T-helper 17 cell (primary cell): ENCODE measurements at regions not wholly inside any gene's neighbourhood (a gene's known extent, or its start where the extent isn't known, plus 50 kb on each side); places are given as distances from the start of the nearest gene placed in this dataset.

Source experiments
- ATAC-seq: fragments of 150-1000 bp; cut with Tn5 transposase; 2 replicates; pipeline ENCODE4 v1.10.0; 2021; ENCODE audit warnings: mild to moderate bottlenecking, moderate library complexity
- DNase-seq, 3 donors: peaks; one replicate each; pipeline versions ENCODE4 v3.0.0 to v3.0.0-alpha.2; 2020 to 2021
- H3K9me3 ChIP-seq: one replicate; pipeline ENCODE4 v1.7.0; 2013; ENCODE audit warnings: low read length, mild to moderate bottlenecking; ENCODE audit not compliant: control insufficient read depth, poor library complexity, severe bottlenecking
- H3K27ac Mint-ChIP-seq: one replicate; pipeline ENCODE4 v1.8.0; 2022; ENCODE audit warnings: mild to moderate bottlenecking, moderate library complexity, mixed read lengths
- H3K27me3 Mint-ChIP-seq: one replicate; pipeline ENCODE4 v1.8.0; 2022; ENCODE audit warnings: mixed read lengths
- H3K36me3 Mint-ChIP-seq: one replicate; pipeline ENCODE4 v1.8.0; 2022; ENCODE audit warnings: low read depth, mixed read lengths
- H3K4me1 Mint-ChIP-seq: one replicate; pipeline ENCODE4 v1.8.0; 2022; ENCODE audit warnings: mild to moderate bottlenecking, mixed read lengths
- H3K4me3 Mint-ChIP-seq: one replicate; pipeline ENCODE4 v1.8.0; 2022; ENCODE audit warnings: mild to moderate bottlenecking, moderate library complexity, mixed read lengths

- Mint-ChIP-seq H3K27me3 (no peaks in the 10 kb centered on the region), H3K27ac (no peak overlapping the region), H3K36me3 (no peaks in the 10 kb centered on the region), H3K4me1 (no peaks in the 10 kb centered on the region), H3K4me3 (no peak overlapping the region)
- ATAC-seq (no peak), DNase-seq (no peak)
- no peaks in the 10 kb centered on the region for H3K9me3 ChIP-seq
Observed at GRCh38 chr10:54906940-54907339, 105.9 kb upstream of the PCDH15 start.

- no peaks in the 10 kb centered on the region for H3K9me3 ChIP-seq
- ATAC-seq (no peak), DNase-seq (no peak)
- no peak overlapping the region for H3K4me3 Mint-ChIP-seq
- no peaks in the 10 kb centered on the region for H3K4me1 Mint-ChIP-seq
- no peaks in the 10 kb centered on the region for H3K27me3 Mint-ChIP-seq
- no peak overlapping the region for H3K27ac Mint-ChIP-seq
- H3K36me3 Mint-ChIP-seq = no peaks in the 10 kb centered on the region
Observed at GRCh38 chr10:54905578-54906192, 104.7 kb upstream of the PCDH15 start.

GRCh38 chr10:54904833-54905232 lies 103.8 kb upstream of the PCDH15 start:
- H3K36me3 Mint-ChIP-seq = no peaks in the 10 kb centered on the region
- no peaks in the 10 kb centered on the region for H3K27me3 Mint-ChIP-seq
- no peak for ATAC-seq
- no peaks in the 10 kb centered on the region for H3K9me3 ChIP-seq
- H3K4me3 Mint-ChIP-seq = no peak overlapping the region
- H3K4me1 Mint-ChIP-seq = no peaks in the 10 kb centered on the region
- no peak overlapping the region for H3K27ac Mint-ChIP-seq
- DNase-seq = no peak

GRCh38 chr10:54903745-54904144 lies 102.7 kb upstream of the PCDH15 start:
- no peaks in the 10 kb centered on the region for H3K4me1 Mint-ChIP-seq
- no peaks in the 10 kb centered on the region for H3K9me3 ChIP-seq

GRCh38 chr10:54900584-54900983 lies 99.6 kb upstream of the PCDH15 start:
- ATAC-seq (no peak), DNase-seq (no peak)
- no peaks in the 10 kb centered on the region for H3K9me3 ChIP-seq
- H3K36me3 Mint-ChIP-seq = no peaks in the 10 kb centered on the region
- H3K27me3 Mint-ChIP-seq = no peaks in the 10 kb centered on the region
- H3K4me1 Mint-ChIP-seq = no peaks in the 10 kb centered on the region
- no peak overlapping the region for H3K27ac Mint-ChIP-seq
- H3K4me3 Mint-ChIP-seq = no peak overlapping the region

More at GRCh38 chr10:54903745-54904144, 102.7 kb upstream of the PCDH15 start:
- ATAC-seq (no peak), DNase-seq (no peak)
- no peaks in the 10 kb centered on the region for H3K27me3 Mint-ChIP-seq
- H3K4me3 Mint-ChIP-seq = no peak overlapping the region
- H3K27ac Mint-ChIP-seq = no peak overlapping the region
- H3K36me3 Mint-ChIP-seq = no peaks in the 10 kb centered on the region

- H3K4me1 Mint-ChIP-seq = no peaks in the 10 kb centered on the region
- H3K4me3 Mint-ChIP-seq = no peak overlapping the region
- no peaks in the 10 kb centered on the region for H3K9me3 ChIP-seq
- H3K27me3 Mint-ChIP-seq = no peaks in the 10 kb centered on the region
- ATAC-seq = no peak
- H3K27ac Mint-ChIP-seq = no peak overlapping the region
- no peak for DNase-seq
- H3K36me3 Mint-ChIP-seq = no peaks in the 10 kb centered on the region
Observed at GRCh38 chr10:54880996-54881395, 80.0 kb upstream of the PCDH15 start.

- DNase-seq (no peak), ATAC-seq (no peak)
- no peaks in the 10 kb centered on the region for H3K9me3 ChIP-seq
- H3K27me3 Mint-ChIP-seq = no peaks in the 10 kb centered on the region
- H3K4me1 Mint-ChIP-seq = no peaks in the 10 kb centered on the region
- no peaks in the 10 kb centered on the region for H3K36me3 Mint-ChIP-seq
- H3K27ac Mint-ChIP-seq = no peak overlapping the region
- H3K4me3 Mint-ChIP-seq = no peak overlapping the region
Observed at GRCh38 chr10:54869022-54869421, 68.0 kb upstream of the PCDH15 start.

- DNase-seq (no peak), ATAC-seq (no peak)
- H3K9me3 ChIP-seq = no peaks in the 10 kb centered on the region
- Mint-ChIP-seq H3K27ac (no peak overlapping the region), H3K36me3 (no peaks in the 10 kb centered on the region), H3K4me1 (no peaks in the 10 kb centered on the region), H3K27me3 (no peaks in the 10 kb centered on the region), H3K4me3 (no peak overlapping the region)
Observed at GRCh38 chr10:54866666-54867065, 65.6 kb upstream of the PCDH15 start.

GRCh38 chr10:54854843-54855242 lies 53.8 kb upstream of the PCDH15 start:
- Mint-ChIP-seq H3K4me3 (no peak overlapping the region), H3K4me1 (no peaks in the 10 kb centered on the region), H3K27me3 (no peaks in the 10 kb centered on the region), H3K36me3 (no peaks in the 10 kb centered on the region), H3K27ac (no peak overlapping the region)
- ATAC-seq (no peak), DNase-seq (no peak)
- H3K9me3 ChIP-seq = no peaks in the 10 kb centered on the region

GRCh38 chr10:54854389-54854788 lies 53.4 kb upstream of the PCDH15 start:
- Mint-ChIP-seq H3K4me1 (no peaks in the 10 kb centered on the region), H3K27me3 (no peaks in the 10 kb centered on the region), H3K27ac (no peak overlapping the region), H3K4me3 (no peak overlapping the region), H3K36me3 (no peaks in the 10 kb centered on the region)
- DNase-seq = no peak
- no peaks in the 10 kb centered on the region for H3K9me3 ChIP-seq
- no peak for ATAC-seq

GRCh38 chr10:54853883-54854282 lies 52.9 kb upstream of the PCDH15 start:
- Mint-ChIP-seq H3K36me3 (no peaks in the 10 kb centered on the region), H3K27me3 (no peaks in the 10 kb centered on the region), H3K27ac (no peak overlapping the region), H3K4me3 (no peak overlapping the region), H3K4me1 (no peaks in the 10 kb centered on the region)
- H3K9me3 ChIP-seq = no peaks in the 10 kb centered on the region
- no peak for ATAC-seq
- no peak for DNase-seq
